CD14-positive monocyte (primary cell): ENCODE measurements at regions not wholly inside any gene's neighbourhood (a gene's known extent, or its start where the extent isn't known, plus 50 kb on each side); places are given as distances from the start of the nearest gene placed in this dataset.
A peak's percentile ranks its signal among the peaks of the same experiment; 100 is the strongest.

ENCODE experiments used
- DNase-seq, 3 donors: peaks; one replicate each; pipeline ENCODE4 v3.0.0-alpha.2; 2011 to 2022
- H2AFZ ChIP-seq: 2 replicates; pipeline ENCODE4 v1.6.0; 2012; ENCODE audit warnings: mild to moderate bottlenecking, low read depth, low read length, inconsistent platforms; ENCODE audit not compliant: insufficient read depth, poor library complexity, severe bottlenecking
- H3K27ac ChIP-seq, 2 donors: 1 replicate in 1 of 2; 2 replicates in 1 of 2; pipeline ENCODE4 v1.5.1; 2012 to 2013; ENCODE audit warnings: low read length in 2 of 2, control low read depth in 1 of 2, inconsistent platforms in 1 of 2, low read depth in 1 of 2, mild to moderate bottlenecking in 1 of 2
- H3K27me3 ChIP-seq, 2 donors: one replicate each; pipeline versions ENCODE4 v1.6.0 to v1.6.1; 2011 to 2013; ENCODE audit warnings: low read length in 2 of 2; ENCODE audit not compliant: control insufficient read depth in 2 of 2, insufficient read depth in 2 of 2
- H3K36me3 ChIP-seq, 2 donors: replicated peaks in 1 of 2; 1 replicate in 1 of 2; 2 replicates in 1 of 2; pipeline versions ENCODE4 v1.5.1 to v1.6.1; 2012 to 2013; ENCODE audit warnings: low read length in 2 of 2, control low read depth in 1 of 2, inconsistent platforms in 1 of 2, mild to moderate bottlenecking in 1 of 2; ENCODE audit not compliant: insufficient read depth in 2 of 2, control insufficient read depth in 1 of 2
- H3K4me1 ChIP-seq, 2 donors: 1 replicate in 1 of 2; 2 replicates in 1 of 2; pipeline versions ENCODE4 v1.5.1 to v1.6.1; 2012 to 2013; ENCODE audit warnings: low read length in 2 of 2, control low read depth in 1 of 2, inconsistent platforms in 1 of 2, mild to moderate bottlenecking in 1 of 2, moderate library complexity in 1 of 2; ENCODE audit not compliant: insufficient read depth in 2 of 2, control insufficient read depth in 1 of 2
- H3K4me2 ChIP-seq: replicated peaks from 2 replicates; pipeline ENCODE3; 2012; ENCODE audit warnings: low read length, moderate library complexity, mild to moderate bottlenecking; ENCODE audit not compliant: poor library complexity, severe bottlenecking; ENCODE audit errors: extremely low read depth
- H3K4me3 ChIP-seq, 3 experiments: fragments of 200-600 bp in 1 of 3; sonication (generic) in 1 of 3; replicated peaks in 1 of 3; 1 replicate in 2 of 3; 2 replicates in 1 of 3; pipeline ENCODE4 v1.5.1; 2011 to 2013; ENCODE audit warnings: low read length in 3 of 3, mild to moderate bottlenecking in 3 of 3, control low read depth in 2 of 3, low read depth in 2 of 3, inconsistent platforms in 1 of 3, moderate library complexity in 1 of 3
- H3K79me2 ChIP-seq: 2 replicates; pipeline ENCODE4 v1.6.0; 2012; ENCODE audit warnings: mild to moderate bottlenecking, control low read depth, inconsistent platforms, low read length, moderate library complexity; ENCODE audit not compliant: insufficient read depth
- H3K9ac ChIP-seq: 2 replicates; pipeline ENCODE4 v1.6.0; 2017; ENCODE audit warnings: low read length, mild to moderate bottlenecking; ENCODE audit not compliant: insufficient read depth, poor library complexity, severe bottlenecking
- H3K9me3 ChIP-seq, 2 donors: replicated peaks in 1 of 2; 1 replicate in 1 of 2; 2 replicates in 1 of 2; pipeline versions ENCODE4 v1.5.1 to v1.6.1; 2012 to 2013; ENCODE audit warnings: low read length in 2 of 2, control low read depth in 1 of 2; ENCODE audit not compliant: control insufficient read depth in 1 of 2, insufficient read depth in 1 of 2
- H4K20me1 ChIP-seq: 2 replicates; pipeline ENCODE4 v1.6.0; 2012; ENCODE audit warnings: mild to moderate bottlenecking, low read length, control low read depth, moderate library complexity; ENCODE audit not compliant: insufficient read depth
- H3K27ac Mint-ChIP-seq, 7 donors: one replicate each; pipeline ENCODE4 v1.8.0; 2020; ENCODE audit warnings: mild to moderate bottlenecking in 7 of 7, mixed read lengths in 7 of 7, moderate library complexity in 6 of 7, inconsistent platforms in 2 of 7
- H3K27me3 Mint-ChIP-seq, 3 donors: one replicate each; pipeline ENCODE4 v1.8.0; 2021 to 2022; ENCODE audit warnings: low read depth in 3 of 3, mild to moderate bottlenecking in 3 of 3, mixed read lengths in 3 of 3, moderate library complexity in 3 of 3, inconsistent platforms in 1 of 3
- H3K36me3 Mint-ChIP-seq, 2 donors: one replicate each; pipeline ENCODE4 v1.8.0; 2020; ENCODE audit warnings: mixed read lengths in 2 of 2, inconsistent platforms in 1 of 2, mild to moderate bottlenecking in 1 of 2
- H3K4me1 Mint-ChIP-seq: one replicate; pipeline ENCODE4 v1.8.0; 2020; ENCODE audit warnings: mild to moderate bottlenecking, mixed read lengths
- H3K4me3 Mint-ChIP-seq, 2 donors: one replicate each; pipeline ENCODE4 v1.8.0; 2020; ENCODE audit warnings: mild to moderate bottlenecking in 2 of 2, mixed read lengths in 2 of 2, moderate library complexity in 1 of 2
- H3K9me3 Mint-ChIP-seq, 7 donors: one replicate each; pipeline ENCODE4 v1.8.0; 2020 to 2022; ENCODE audit warnings: mixed read lengths in 7 of 7, mild to moderate bottlenecking in 6 of 7, moderate library complexity in 6 of 7, inconsistent platforms in 2 of 7
- CTCF ChIP-seq: fragments of 200-600 bp; IDR thresholded peaks from one replicate; pipeline ENCODE4 v1.8.0; 2022; ENCODE audit warnings: antibody characterized with exemption, mild to moderate bottlenecking
- WGBS: methylation state at CpG from one replicate; pipeline ENCODE4 v1.1.5; 2013; ENCODE audit warnings: missing lambda C conversion rate; ENCODE audit not compliant: insufficient coverage; 5-methylcytosine and 5-hydroxymethylcytosine counted together
- intact Hi-C, 2 donors: fragments of 100-400 bp; cut with micrococcal nuclease; formaldehyde crosslinking; loops; one replicate each; pipeline versions ENCODE4 v1.15.0 to v1.15.1; 2023

GRCh38 chr7:159196584-159196983 is 51.9 kb upstream of the VIPR2 start:
- Mint-ChIP-seq H3K4me1 (peaks cover 16% of the 10 kb centered on the region), H3K36me3 (no peaks in the 10 kb centered on the region), H3K27ac (no peak overlapping the region), H3K4me3 (no peak overlapping the region), H3K9me3 (peaks cover 0 to under 1% (median 0%) of the 10 kb centered on the region in 7 donors), H3K27me3 (peaks cover 2 to 5% (median 2%) of the 10 kb centered on the region in 3 donors)
- H3K27me3 ChIP-seq = no peaks in the 10 kb centered on the region
- intact Hi-C loops = no loop called here
- no peak for DNase-seq
- H3K4me2 ChIP-seq = no peak overlapping the region
- 100% methylated on average over 3 of the region's 8 CpGs for WGBS
- H3K79me2 ChIP-seq = no peaks in the 10 kb centered on the region
- no peaks in the 10 kb centered on the region for H3K36me3 ChIP-seq
- H3K4me1 ChIP-seq = peaks cover 8 to 15% of the 10 kb centered on the region in 2 donors
- H4K20me1 ChIP-seq = no peaks in the 10 kb centered on the region
- no peak overlapping the region for H3K9ac ChIP-seq
- H3K4me3 ChIP-seq = no peak overlapping the region
- H3K9me3 ChIP-seq = no peaks in the 10 kb centered on the region
- H2AFZ ChIP-seq = no peak overlapping the region
- TF ChIP-seq CTCF = no peak
- no peak overlapping the region for H3K27ac ChIP-seq

GRCh38 chr7:159195946-159196345 is 51.3 kb upstream of the VIPR2 start:
- Mint-ChIP-seq H3K36me3 (no peaks in the 10 kb centered on the region), H3K4me1 (peaks cover 16% of the 10 kb centered on the region), H3K9me3 (no peaks in the 10 kb centered on the region), H3K27ac (no peak overlapping the region), H3K27me3 (peaks cover 2 to 5% (median 2%) of the 10 kb centered on the region in 3 donors), H3K4me3 (no peak overlapping the region)
- Histone ChIP-seq H2AFZ (peak overlapping the region; percentile 64), H3K4me1 (peaks cover 8 to 15% of the 10 kb centered on the region in 2 donors), H3K9ac (no peak overlapping the region), H3K36me3 (no peaks in the 10 kb centered on the region), H4K20me1 (no peaks in the 10 kb centered on the region), H3K27me3 (no peaks in the 10 kb centered on the region), H3K27ac (no peak overlapping the region), H3K4me2 (no peak overlapping the region), H3K79me2 (no peaks in the 10 kb centered on the region), H3K9me3 (no peaks in the 10 kb centered on the region), H3K4me3 (no peak overlapping the region)
- 7% methylated on average over 4 of the region's 5 CpGs for WGBS
- intact Hi-C loops = no loop called here
- no peak for DNase-seq
- TF ChIP-seq CTCF = no peak
